ENCODE measurements at regions not wholly inside any gene's neighbourhood (a gene's known extent, or its start where the extent isn't known, plus 50 kb on each side); places are given as distances from the start of the nearest gene placed in this dataset.
A peak's percentile ranks its signal among the peaks of the same experiment; 100 is the strongest.

- H3K27ac ChIP-seq, result peak overlapping the region; percentile 84
- H3K79me2 ChIP-seq (ENCODE audit: low read depth), result no peaks in the 10 kb centered on the region
- DNase-seq, result peak; percentile 51 to 96
- H3K36me3 ChIP-seq (ENCODE audit: low read depth), result no peaks in the 10 kb centered on the region
- ChIA-PET CTCF (interaction anchor here (0.7 kb wide), 1 partner anchor 1132 kb away, joined by 3 read pairs; no protein-coding TSS in a partner anchor), POLR2A (ENCODE audit: unreplicated experiment) (no interaction called here)
- peak overlapping the region; percentile 45; the same call in 1 of the 2 replicates for H2AFZ ChIP-seq
- H3F3A ChIP-seq (ENCODE audit: insufficient read depth, low read depth), result peaks cover 48% of the 10 kb centered on the region
- no TSS peak for BruUV-seq (replicated peaks)
- H3K4me3 ChIP-seq, result peak overlapping the region; percentile 6; the same call in 1 of the 2 replicates
- peaks cover 62% of the 10 kb centered on the region for H3K4me1 ChIP-seq (replicated peaks; ENCODE audit: insufficient read depth)
- H3K4me2 ChIP-seq, result peak overlapping the region; percentile 73
- TF ChIP-seq EZH2 (IDR thresholded peaks at IDR 0.05; ENCODE audit: low read depth) (no peak), CTCF (conservative IDR thresholded peaks at IDR 0.05) (no peak)
- no peaks in the 10 kb centered on the region for H3K9me3 ChIP-seq (ENCODE audit: insufficient read depth, low read depth)
- no peaks in the 10 kb centered on the region for H4K20me1 ChIP-seq (ENCODE audit: insufficient read depth)
- H3K9me2 ChIP-seq (ENCODE audit: insufficient read depth), result no peaks in the 10 kb centered on the region
- no peaks in the 10 kb centered on the region for H3K27me3 ChIP-seq (ENCODE audit: insufficient read depth, low read depth)
- intact Hi-C loops (cut with micrococcal nuclease; ENCODE audit: unreplicated experiment), result no loop called here
Measured at GRCh38 chr2:128422571-128422970, 103.9 kb upstream of the HS6ST1 start.

GRCh38 chr2:128423788-128424165 lies 105.1 kb upstream of the HS6ST1 start:
- intact Hi-C loops (cut with micrococcal nuclease; ENCODE audit: unreplicated experiment), result no loop called here
- Histone ChIP-seq H3K27me3 (ENCODE audit: insufficient read depth, low read depth) (no peaks in the 10 kb centered on the region), H3K4me2 (peak overlapping the region; percentile 73), H3F3A (ENCODE audit: insufficient read depth, low read depth) (peaks cover 48% of the 10 kb centered on the region), H3K9me3 (ENCODE audit: insufficient read depth, low read depth) (0 out of 2 replicates have a peak, but pooled peaks cover 5% of the 10 kb centered on the region), H3K4me3 (no peak overlapping the region), H3K4me1 (replicated peaks; ENCODE audit: insufficient read depth) (peaks cover 62% of the 10 kb centered on the region), H3K36me3 (ENCODE audit: low read depth) (no peaks in the 10 kb centered on the region), H4K20me1 (ENCODE audit: insufficient read depth) (no peaks in the 10 kb centered on the region), H3K79me2 (ENCODE audit: low read depth) (no peaks in the 10 kb centered on the region), H3K27ac (peak overlapping the region; percentile 84), H2AFZ (no peak overlapping the region), H3K9me2 (ENCODE audit: insufficient read depth) (no peaks in the 10 kb centered on the region)
- ChIA-PET CTCF (interaction anchor here (0.6 kb wide), 2 partner anchors 968 to 1385 kb away, joined by 4 to 7 read pairs; no protein-coding TSS in a partner anchor), POLR2A (ENCODE audit: unreplicated experiment) (no interaction called here)
- TF ChIP-seq CTCF (conservative IDR thresholded peaks at IDR 0.05) (no peak), EZH2 (IDR thresholded peaks at IDR 0.05; ENCODE audit: low read depth) (no peak)
- no peak for DNase-seq
- BruUV-seq (replicated peaks), result no TSS peak

- ChIA-PET POLR2A (ENCODE audit: unreplicated experiment) (no interaction called here), CTCF (interaction anchor here (0.6 kb wide), 1 partner anchor 1386 kb away, joined by 4 read pairs; no protein-coding TSS in a partner anchor)
- Histone ChIP-seq H3K9me3 (ENCODE audit: insufficient read depth, low read depth) (peaks cover 12% of the 10 kb centered on the region; the same call in 1 of the 2 replicates), H4K20me1 (ENCODE audit: insufficient read depth) (no peaks in the 10 kb centered on the region), H2AFZ (no peak overlapping the region), H3K4me1 (replicated peaks; ENCODE audit: insufficient read depth) (peaks cover 62% of the 10 kb centered on the region), H3F3A (ENCODE audit: insufficient read depth, low read depth) (peaks cover 48% of the 10 kb centered on the region), H3K27ac (peak overlapping the region; percentile 70), H3K4me2 (peak overlapping the region; percentile 73), H3K9me2 (ENCODE audit: insufficient read depth) (no peaks in the 10 kb centered on the region), H3K27me3 (ENCODE audit: insufficient read depth, low read depth) (no peaks in the 10 kb centered on the region), H3K4me3 (no peak overlapping the region), H3K36me3 (ENCODE audit: low read depth) (0 out of 2 replicates have a peak, but pooled peaks cover 5% of the 10 kb centered on the region), H3K79me2 (ENCODE audit: low read depth) (no peaks in the 10 kb centered on the region)
- intact Hi-C loops (cut with micrococcal nuclease; ENCODE audit: unreplicated experiment), result loop anchor here (5.0 kb wide), 2 partner anchors 98 to 102 kb away; no protein-coding TSS in a partner anchor
- BruUV-seq (replicated peaks), result no TSS peak
- no peak for TF ChIP-seq CTCF (conservative IDR thresholded peaks at IDR 0.05)
- no peak for TF ChIP-seq EZH2 (IDR thresholded peaks at IDR 0.05; ENCODE audit: low read depth)
- DNase-seq, result peak in 1 of 2 experiments; percentile 73
Measured at GRCh38 chr2:128424406-128425171, 105.9 kb upstream of the HS6ST1 start.
